ENCODE measurements at regions not wholly inside any gene's neighbourhood (a gene's known extent, or its start where the extent isn't known, plus 50 kb on each side); places are given as distances from the start of the nearest gene placed in this dataset.

DNA sequence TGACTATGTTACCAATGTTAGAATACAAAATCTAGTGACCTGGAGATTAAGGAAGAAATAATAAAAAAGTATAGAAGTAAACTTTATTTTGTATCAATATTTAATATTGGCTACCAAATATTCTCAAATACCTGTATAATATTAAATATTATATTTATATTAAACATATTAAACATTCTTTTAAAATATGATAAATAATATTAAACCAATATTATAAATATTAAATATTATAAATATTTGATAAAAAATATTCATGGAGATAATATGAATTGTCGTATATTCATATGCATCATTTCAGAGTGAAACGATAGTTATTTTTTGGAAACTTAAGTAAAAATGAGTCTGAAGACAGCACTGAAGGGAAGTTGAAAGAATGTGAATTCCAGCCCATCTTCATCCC is 571.2 kb upstream of the KLF12 start:
- TF ChIP-seq, protein P1, sequence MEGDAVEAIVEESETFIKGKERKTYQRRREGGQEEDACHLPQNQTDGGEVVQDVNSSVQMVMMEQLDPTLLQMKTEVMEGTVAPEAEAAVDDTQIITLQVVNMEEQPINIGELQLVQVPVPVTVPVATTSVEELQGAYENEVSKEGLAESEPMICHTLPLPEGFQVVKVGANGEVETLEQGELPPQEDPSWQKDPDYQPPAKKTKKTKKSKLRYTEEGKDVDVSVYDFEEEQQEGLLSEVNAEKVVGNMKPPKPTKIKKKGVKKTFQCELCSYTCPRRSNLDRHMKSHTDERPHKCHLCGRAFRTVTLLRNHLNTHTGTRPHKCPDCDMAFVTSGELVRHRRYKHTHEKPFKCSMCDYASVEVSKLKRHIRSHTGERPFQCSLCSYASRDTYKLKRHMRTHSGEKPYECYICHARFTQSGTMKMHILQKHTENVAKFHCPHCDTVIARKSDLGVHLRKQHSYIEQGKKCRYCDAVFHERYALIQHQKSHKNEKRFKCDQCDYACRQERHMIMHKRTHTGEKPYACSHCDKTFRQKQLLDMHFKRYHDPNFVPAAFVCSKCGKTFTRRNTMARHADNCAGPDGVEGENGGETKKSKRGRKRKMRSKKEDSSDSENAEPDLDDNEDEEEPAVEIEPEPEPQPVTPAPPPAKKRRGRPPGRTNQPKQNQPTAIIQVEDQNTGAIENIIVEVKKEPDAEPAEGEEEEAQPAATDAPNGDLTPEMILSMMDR (conservative IDR thresholded peaks at IDR 0.05; ENCODE audit: low read depth, low read length): no peak
- no peak for TF ChIP-seq EZH2 (IDR thresholded peaks at IDR 0.05; ENCODE audit: borderline replicate concordance, low read depth, low read length, poor library complexity, severe bottlenecking)
